ENCODE measurements at regions not wholly inside any gene's neighbourhood (a gene's known extent, or its start where the extent isn't known, plus 50 kb on each side); places are given as distances from the start of the nearest gene placed in this dataset.

DNA sequence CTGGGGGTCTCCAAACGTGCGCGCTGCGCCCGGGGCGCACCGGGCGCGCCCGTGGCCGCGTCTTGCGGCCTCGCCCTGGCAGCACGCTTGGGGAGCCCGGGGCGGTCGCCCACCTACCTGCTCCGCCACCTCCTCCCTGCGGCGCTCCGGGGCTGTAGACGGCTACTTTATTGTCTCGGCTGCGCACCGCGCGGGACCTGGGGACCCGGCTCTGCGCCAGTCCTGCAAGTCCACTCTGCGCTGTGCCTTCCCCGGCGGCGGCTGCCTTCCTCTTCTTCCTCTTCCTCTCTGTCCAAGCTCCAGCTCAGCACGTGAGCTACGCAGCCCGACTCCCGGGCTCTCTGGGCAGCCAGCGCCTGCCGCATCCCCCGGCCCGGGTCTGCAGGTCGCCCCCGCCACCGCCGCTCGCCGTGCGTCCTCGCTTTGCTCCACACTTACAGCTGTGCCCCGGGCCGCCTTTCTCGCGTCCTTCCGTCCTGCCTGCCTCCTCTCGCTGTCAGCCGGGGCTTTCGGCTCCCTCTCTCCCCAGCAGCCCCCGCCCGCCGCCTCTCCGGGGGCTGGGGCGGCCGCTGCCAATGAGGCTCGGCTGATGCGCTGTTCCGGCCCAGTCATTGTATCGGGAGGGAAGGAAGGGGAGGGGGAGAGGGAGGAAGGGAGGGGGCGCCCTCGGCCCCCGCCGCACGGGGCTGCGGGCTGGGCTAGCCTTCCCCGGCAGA lies 156.4 kb upstream of the FRMD4B start:
- Histone ChIP-seq H3K4me3 (ENCODE audit: low read length) (no peak overlapping the region), H3K9me3 (ENCODE audit: control insufficient read depth, insufficient read depth, low read length) (no peaks in the 10 kb centered on the region), H3K4me1 (ENCODE audit: control insufficient read depth, low read length) (no peaks in the 10 kb centered on the region)

DNA sequence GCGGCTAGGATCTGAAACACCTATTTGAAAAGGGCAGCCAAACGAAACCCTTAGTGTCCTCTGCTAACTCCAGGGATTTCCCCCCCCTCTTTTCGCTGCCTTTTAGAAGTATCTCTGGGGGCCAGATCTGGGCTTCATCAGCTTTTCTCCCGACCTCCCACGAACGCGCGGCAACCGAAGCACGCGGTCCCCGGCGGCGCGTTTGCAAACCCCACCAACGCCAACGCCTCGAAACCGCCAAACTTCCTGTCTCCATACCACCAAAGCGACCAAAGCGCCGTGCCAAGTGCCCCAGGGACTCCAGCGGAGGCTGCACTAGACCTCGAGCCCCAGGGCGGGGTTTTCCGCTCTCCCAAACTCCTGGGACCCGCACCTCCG lies 155.8 kb upstream of the FRMD4B start:
- no peak overlapping the region for H3K4me3 ChIP-seq (ENCODE audit: low read length)
- H3K9me2 ChIP-seq (replicated peaks; ENCODE audit: control insufficient read depth, low read length), result no peaks in the 10 kb centered on the region
- no peaks in the 10 kb centered on the region for H3K4me1 ChIP-seq (ENCODE audit: control insufficient read depth, low read length)
- no peak overlapping the region for H3K4me2 ChIP-seq (ENCODE audit: low read length)
- no peaks in the 10 kb centered on the region for H3K27me3 ChIP-seq (ENCODE audit: control insufficient read depth, low read length)
- no peaks in the 10 kb centered on the region for H3K36me3 ChIP-seq (ENCODE audit: control insufficient read depth, low read length)
- TF ChIP-seq EZH2phosphoT487 (IDR thresholded peaks at IDR 0.05; ENCODE audit: borderline replicate concordance, low read length), result no peak
- TF ChIP-seq, protein P1, sequence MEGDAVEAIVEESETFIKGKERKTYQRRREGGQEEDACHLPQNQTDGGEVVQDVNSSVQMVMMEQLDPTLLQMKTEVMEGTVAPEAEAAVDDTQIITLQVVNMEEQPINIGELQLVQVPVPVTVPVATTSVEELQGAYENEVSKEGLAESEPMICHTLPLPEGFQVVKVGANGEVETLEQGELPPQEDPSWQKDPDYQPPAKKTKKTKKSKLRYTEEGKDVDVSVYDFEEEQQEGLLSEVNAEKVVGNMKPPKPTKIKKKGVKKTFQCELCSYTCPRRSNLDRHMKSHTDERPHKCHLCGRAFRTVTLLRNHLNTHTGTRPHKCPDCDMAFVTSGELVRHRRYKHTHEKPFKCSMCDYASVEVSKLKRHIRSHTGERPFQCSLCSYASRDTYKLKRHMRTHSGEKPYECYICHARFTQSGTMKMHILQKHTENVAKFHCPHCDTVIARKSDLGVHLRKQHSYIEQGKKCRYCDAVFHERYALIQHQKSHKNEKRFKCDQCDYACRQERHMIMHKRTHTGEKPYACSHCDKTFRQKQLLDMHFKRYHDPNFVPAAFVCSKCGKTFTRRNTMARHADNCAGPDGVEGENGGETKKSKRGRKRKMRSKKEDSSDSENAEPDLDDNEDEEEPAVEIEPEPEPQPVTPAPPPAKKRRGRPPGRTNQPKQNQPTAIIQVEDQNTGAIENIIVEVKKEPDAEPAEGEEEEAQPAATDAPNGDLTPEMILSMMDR (IDR thresholded peaks at IDR 0.05; ENCODE audit: low read depth, low read length, poor library complexity, severe bottlenecking), result no peak
- H3F3A ChIP-seq (ENCODE audit: control insufficient read depth, insufficient read depth), result no peaks in the 10 kb centered on the region
- no peaks in the 10 kb centered on the region for H3K9me3 ChIP-seq (ENCODE audit: control insufficient read depth, insufficient read depth, low read length)
- no peak overlapping the region for H3K27ac ChIP-seq (ENCODE audit: low read depth, low read length)
- no peaks in the 10 kb centered on the region for H4K20me1 ChIP-seq (ENCODE audit: control insufficient read depth, insufficient read depth, low read depth, low read length)
- no peaks in the 10 kb centered on the region for H3K79me2 ChIP-seq (ENCODE audit: control insufficient read depth, low read length)

More for the DNA sequence above, 156.4 kb upstream of the FRMD4B start:
- H3F3A ChIP-seq (ENCODE audit: control insufficient read depth, insufficient read depth), result no peaks in the 10 kb centered on the region
- H3K4me2 ChIP-seq (ENCODE audit: low read length), result no peak overlapping the region
- H3K9me2 ChIP-seq (replicated peaks; ENCODE audit: control insufficient read depth, low read length), result no peaks in the 10 kb centered on the region
- H3K27me3 ChIP-seq (ENCODE audit: control insufficient read depth, low read length), result no peaks in the 10 kb centered on the region
- H3K27ac ChIP-seq (ENCODE audit: low read depth, low read length), result no peak overlapping the region
- no peaks in the 10 kb centered on the region for H3K79me2 ChIP-seq (ENCODE audit: control insufficient read depth, low read length)
- no peaks in the 10 kb centered on the region for H3K36me3 ChIP-seq (ENCODE audit: control insufficient read depth, low read length)
- TF ChIP-seq, protein P1 (IDR thresholded peaks at IDR 0.05; ENCODE audit: low read depth, low read length, poor library complexity, severe bottlenecking), result no peak
- no peak for TF ChIP-seq EZH2phosphoT487 (IDR thresholded peaks at IDR 0.05; ENCODE audit: borderline replicate concordance, low read length)
- H4K20me1 ChIP-seq (ENCODE audit: control insufficient read depth, insufficient read depth, low read depth, low read length), result no peaks in the 10 kb centered on the region

DNA sequence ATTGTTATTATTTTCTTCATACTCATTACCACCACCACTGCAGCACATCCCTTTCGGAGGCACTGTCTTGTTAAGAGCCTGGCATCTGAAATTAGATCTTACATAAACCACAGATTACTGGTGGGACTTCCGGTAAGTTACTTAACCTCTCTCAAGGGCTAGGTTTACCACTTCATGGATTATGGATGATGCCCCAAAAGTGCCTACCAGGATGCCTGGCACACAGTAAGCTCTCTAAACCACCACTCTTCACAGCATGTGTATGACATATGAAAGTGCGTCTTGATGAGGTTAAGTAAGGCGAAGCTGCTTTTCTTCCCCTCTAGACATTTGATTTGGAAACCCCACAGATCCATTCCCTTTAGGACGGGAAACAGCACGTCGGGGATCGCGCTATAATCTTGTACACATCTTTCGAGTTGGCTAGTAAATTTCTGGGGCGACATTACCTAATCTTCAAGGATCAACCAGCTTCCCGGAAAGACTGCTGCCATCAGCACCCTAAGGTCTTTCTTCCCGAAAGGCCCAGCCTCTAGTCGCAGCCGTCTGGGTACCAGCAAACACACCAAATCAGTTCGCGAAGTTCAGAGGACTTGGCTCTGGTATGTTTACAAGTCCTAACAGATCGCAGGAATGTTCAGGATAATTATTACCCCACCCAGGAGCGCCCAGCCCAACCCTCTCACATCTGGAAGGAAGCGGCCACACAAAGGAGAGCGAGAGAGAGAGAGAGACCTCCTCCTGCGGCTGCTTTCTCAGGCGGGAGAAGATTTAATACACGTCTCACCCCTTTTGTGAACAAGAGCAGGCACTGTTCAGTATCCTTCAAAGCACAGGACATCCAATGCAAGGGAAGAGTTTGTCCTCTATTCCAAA lies 155.1 kb upstream of the FRMD4B start:
- H3K27me3 ChIP-seq (ENCODE audit: control insufficient read depth, low read length), result no peaks in the 10 kb centered on the region
- no peak for TF ChIP-seq EZH2phosphoT487 (IDR thresholded peaks at IDR 0.05; ENCODE audit: borderline replicate concordance, low read length)
- TF ChIP-seq, protein P1 (IDR thresholded peaks at IDR 0.05; ENCODE audit: low read depth, low read length, poor library complexity, severe bottlenecking), result no peak
- no peak overlapping the region for H3K4me3 ChIP-seq (ENCODE audit: low read length)
- H3K9me2 ChIP-seq (replicated peaks; ENCODE audit: control insufficient read depth, low read length), result no peaks in the 10 kb centered on the region
- no peaks in the 10 kb centered on the region for H3K4me1 ChIP-seq (ENCODE audit: control insufficient read depth, low read length)
- H3K27ac ChIP-seq (ENCODE audit: low read depth, low read length), result no peak overlapping the region
- no peaks in the 10 kb centered on the region for H3K9me3 ChIP-seq (ENCODE audit: control insufficient read depth, insufficient read depth, low read length)
- no peak overlapping the region for H3K4me2 ChIP-seq (ENCODE audit: low read length)
- no peaks in the 10 kb centered on the region for H3K36me3 ChIP-seq (ENCODE audit: control insufficient read depth, low read length)
- H3F3A ChIP-seq (ENCODE audit: control insufficient read depth, insufficient read depth), result no peaks in the 10 kb centered on the region
- H4K20me1 ChIP-seq (ENCODE audit: control insufficient read depth, insufficient read depth, low read depth, low read length), result no peaks in the 10 kb centered on the region
- H3K79me2 ChIP-seq (ENCODE audit: control insufficient read depth, low read length), result no peaks in the 10 kb centered on the region

Data from DOHH2 (cell line).